ENCODE measurements at regions not wholly inside any gene's neighbourhood (a gene's known extent, or its start where the extent isn't known, plus 50 kb on each side); places are given as distances from the start of the nearest gene placed in this dataset.

- no peak for DNase-seq (ENCODE audit: low read depth)
These were observed 366.8 kb downstream of the FAM170A start for GRCh38 chr5:119996128-119996527.

GRCh38 chr5:120007598-120007997, 378.2 kb downstream of the FAM170A start:
- peak; percentile 2 for DNase-seq (ENCODE audit: low read depth)

- no peak for DNase-seq (ENCODE audit: low read depth)
These were observed 383.1 kb downstream of the FAM170A start for GRCh38 chr5:120012431-120012830.

- DNase-seq (ENCODE audit: low read depth) = no peak
These were observed 385.2 kb downstream of the FAM170A start for GRCh38 chr5:120014535-120014934.

- DNase-seq (ENCODE audit: low read depth) = no peak
These were observed 387.5 kb downstream of the FAM170A start for GRCh38 chr5:120016717-120017382.

- peak; percentile 2 for DNase-seq (ENCODE audit: low read depth)
These were observed 388.2 kb downstream of the FAM170A start for GRCh38 chr5:120017513-120017912.

GRCh38 chr5:120035181-120035580, 405.8 kb downstream of the FAM170A start:
- no peak for DNase-seq (ENCODE audit: low read depth)

- DNase-seq (ENCODE audit: low read depth) = no peak
These were observed 406.6 kb downstream of the FAM170A start for GRCh38 chr5:120035815-120036577.

- no peak for DNase-seq (ENCODE audit: low read depth)
These were observed 408.1 kb downstream of the FAM170A start for GRCh38 chr5:120037451-120037850.

- DNase-seq (ENCODE audit: low read depth) = no peak
These were observed 409.8 kb downstream of the FAM170A start for GRCh38 chr5:120039111-120039510.

- DNase-seq (ENCODE audit: low read depth) = no peak
These were observed 414.1 kb downstream of the FAM170A start for GRCh38 chr5:120043431-120043830.

- DNase-seq (ENCODE audit: low read depth) = no peak
These were observed 410.9 kb upstream of the PRR16 start for GRCh38 chr5:120052916-120053828.

- no peak for DNase-seq (ENCODE audit: low read depth)
These were observed 410.3 kb upstream of the PRR16 start for GRCh38 chr5:120053841-120054240.

GRCh38 chr5:120055858-120056257, 408.2 kb upstream of the PRR16 start:
- DNase-seq (ENCODE audit: low read depth) = peak; percentile 59

- DNase-seq (ENCODE audit: low read depth) = peak; percentile 31
These were observed 401.6 kb upstream of the PRR16 start for GRCh38 chr5:120062515-120062917.

GRCh38 chr5:120072068-120072761, 391.9 kb upstream of the PRR16 start:
- DNase-seq (ENCODE audit: low read depth) = no peak

GRCh38 chr5:120073722-120074121, 390.4 kb upstream of the PRR16 start:
- no peak for DNase-seq (ENCODE audit: low read depth)

- no peak for DNase-seq (ENCODE audit: low read depth)
These were observed 383.3 kb upstream of the PRR16 start for GRCh38 chr5:120080781-120081180.

GRCh38 chr5:120082316-120083068, 381.6 kb upstream of the PRR16 start:
- DNase-seq (ENCODE audit: low read depth) = no peak

- DNase-seq (ENCODE audit: low read depth) = no peak
These were observed 380.1 kb upstream of the PRR16 start for GRCh38 chr5:120083851-120084542.

GRCh38 chr5:120084543-120084870, 379.6 kb upstream of the PRR16 start:
- no peak for DNase-seq (ENCODE audit: low read depth)
